Adrenal gland (tissue), 9 donors: ENCODE measurements at regions not wholly inside any gene's neighbourhood (a gene's known extent, or its start where the extent isn't known, plus 50 kb on each side); places are given as distances from the start of the nearest gene placed in this dataset.

Source experiments
- DNase-seq, 7 donors: peaks; one replicate each; pipeline ENCODE4 v3.0.0-alpha.2; 2019 to 2020
- H3K27ac ChIP-seq, 5 donors: fragments of 200-600 bp; sonication (generic) in 4 of 5; 1 replicate in 3 of 5; 2 replicates in 2 of 5; pipeline versions ENCODE4 v1.5.1 to v1.8.0; 2016 to 2020; ENCODE audit warnings: mild to moderate bottlenecking in 1 of 5
- H3K27me3 ChIP-seq: fragments of 200-600 bp; 2 replicates; pipeline ENCODE4 v1.8.0; 2021
- H3K36me3 ChIP-seq, 2 donors: fragments of 200-600 bp; replicated peaks in 1 of 2; 1 replicate in 1 of 2; 2 replicates in 1 of 2; pipeline versions ENCODE4 v1.5.1 to v1.8.0; 2018 to 2022
- H3K4me1 ChIP-seq, 2 donors: fragments of 200-600 bp; replicated peaks in 1 of 2; 1 replicate in 1 of 2; 2 replicates in 1 of 2; pipeline versions ENCODE4 v1.5.1 to v1.8.0; 2018 to 2021
- H3K4me3 ChIP-seq, 4 donors: fragments of 200-600 bp; sonication (generic) in 3 of 4; one replicate each; pipeline ENCODE4 v1.5.1; 2016 to 2018
- H3K9me3 ChIP-seq, 3 donors: fragments of 200-600 bp; sonication (generic) in 1 of 3; replicated peaks in 1 of 3; 1 replicate in 2 of 3; 2 replicates in 1 of 3; pipeline versions ENCODE4 v1.5.1 to v1.8.0; 2016 to 2021
- POLR2A ChIP-seq, 2 donors: fragments of 450-650 bp; IDR thresholded peaks; one replicate each; pipeline ENCODE4 v1.6.1; 2017; ENCODE audit warnings: antibody characterized with exemption in 2 of 2, mild to moderate bottlenecking in 2 of 2, moderate library complexity in 1 of 2
- WGBS, 4 donors: extraction: QIAGEN DNeasy Blood & Tissue Kit in 2 of 4; methylation state at CpG; one replicate each; pipeline versions ENCODE4 v1.1.5 to v1.1.7; 2013 to 2017; 5-methylcytosine and 5-hydroxymethylcytosine counted together
- intact Hi-C, 2 donors: fragments of 100-400 bp; cut with DNase I; formaldehyde crosslinking; loops; one replicate each; pipeline versions ENCODE4 v1.14.1 to v1.15.0; 2022 to 2023
- TF ChIP-seq, protein P1 (sequence below), 6 experiments: fragments of 450-650 bp in 4 of 6; fragments of 200-600 bp in 2 of 6; sonication (generic) in 1 of 6; IDR thresholded peaks; 1 replicate in 5 of 6; 2 replicates in 1 of 6; pipeline versions ENCODE4 v1.5.1 to v1.8.0; 2016 to 2021; ENCODE audit warnings: antibody characterized with exemption in 6 of 6, mild to moderate bottlenecking in 2 of 6, moderate library complexity in 1 of 6
- donor health status: healthy with polysubstance abuse.
- donor health status: Bipolar disorder and iron deficiency.
- donor health status: DM: yes; HTN: yes; CAD: no.
- donor health status: DM: no; HTN: no; CAD: no.
- donor health status: DM: no; HTN: no; CAD: no.

DNA sequence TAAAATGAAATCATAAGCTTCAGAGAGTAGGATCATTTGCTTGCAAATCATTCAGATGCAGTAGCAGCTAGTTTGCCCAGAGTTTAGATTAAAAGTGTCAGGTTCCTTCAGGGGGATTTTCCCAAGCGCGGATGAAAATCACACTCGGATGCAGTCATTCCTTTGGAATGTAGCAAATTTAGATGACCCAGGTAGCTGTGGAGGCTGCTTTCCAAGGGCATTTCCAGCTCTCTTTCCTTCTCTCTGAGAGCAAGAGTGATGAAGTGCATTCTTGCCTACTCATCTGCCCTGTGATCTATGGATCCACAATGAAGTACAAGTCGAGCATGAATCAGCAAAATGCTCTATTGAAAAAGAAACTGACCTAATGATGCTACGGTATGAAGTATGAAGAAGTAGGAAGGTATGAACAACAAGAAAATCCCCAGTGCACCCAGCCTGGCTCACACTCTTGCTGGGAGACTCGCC lies 200.2 kb downstream of the PLK2 start:
- DNase-seq: peak in 3 of 7 donors; percentile 22 to 32 (median 25)
- intact Hi-C loops: no loop called here
- Histone ChIP-seq H3K4me3 (peak overlapping the region in 1 of 4 donors; percentile 27), H3K4me1 (peaks cover 0 to 3% of the 10 kb centered on the region in 2 donors), H3K27me3 (no peaks in the 10 kb centered on the region), H3K9me3 (no peaks in the 10 kb centered on the region), H3K36me3 (no peaks in the 10 kb centered on the region), H3K27ac (peak overlapping the region in 1 of 5 donors; percentile 68)
- 43 to 57% (median 50%) methylated on average over 6 of the region's 6 CpGs for WGBS, 4 donors
- TF ChIP-seq, protein P1, sequence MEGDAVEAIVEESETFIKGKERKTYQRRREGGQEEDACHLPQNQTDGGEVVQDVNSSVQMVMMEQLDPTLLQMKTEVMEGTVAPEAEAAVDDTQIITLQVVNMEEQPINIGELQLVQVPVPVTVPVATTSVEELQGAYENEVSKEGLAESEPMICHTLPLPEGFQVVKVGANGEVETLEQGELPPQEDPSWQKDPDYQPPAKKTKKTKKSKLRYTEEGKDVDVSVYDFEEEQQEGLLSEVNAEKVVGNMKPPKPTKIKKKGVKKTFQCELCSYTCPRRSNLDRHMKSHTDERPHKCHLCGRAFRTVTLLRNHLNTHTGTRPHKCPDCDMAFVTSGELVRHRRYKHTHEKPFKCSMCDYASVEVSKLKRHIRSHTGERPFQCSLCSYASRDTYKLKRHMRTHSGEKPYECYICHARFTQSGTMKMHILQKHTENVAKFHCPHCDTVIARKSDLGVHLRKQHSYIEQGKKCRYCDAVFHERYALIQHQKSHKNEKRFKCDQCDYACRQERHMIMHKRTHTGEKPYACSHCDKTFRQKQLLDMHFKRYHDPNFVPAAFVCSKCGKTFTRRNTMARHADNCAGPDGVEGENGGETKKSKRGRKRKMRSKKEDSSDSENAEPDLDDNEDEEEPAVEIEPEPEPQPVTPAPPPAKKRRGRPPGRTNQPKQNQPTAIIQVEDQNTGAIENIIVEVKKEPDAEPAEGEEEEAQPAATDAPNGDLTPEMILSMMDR (IDR thresholded peaks at IDR 0.05): no peak
- TF ChIP-seq POLR2A (IDR thresholded peaks at IDR 0.05): no peak

DNA sequence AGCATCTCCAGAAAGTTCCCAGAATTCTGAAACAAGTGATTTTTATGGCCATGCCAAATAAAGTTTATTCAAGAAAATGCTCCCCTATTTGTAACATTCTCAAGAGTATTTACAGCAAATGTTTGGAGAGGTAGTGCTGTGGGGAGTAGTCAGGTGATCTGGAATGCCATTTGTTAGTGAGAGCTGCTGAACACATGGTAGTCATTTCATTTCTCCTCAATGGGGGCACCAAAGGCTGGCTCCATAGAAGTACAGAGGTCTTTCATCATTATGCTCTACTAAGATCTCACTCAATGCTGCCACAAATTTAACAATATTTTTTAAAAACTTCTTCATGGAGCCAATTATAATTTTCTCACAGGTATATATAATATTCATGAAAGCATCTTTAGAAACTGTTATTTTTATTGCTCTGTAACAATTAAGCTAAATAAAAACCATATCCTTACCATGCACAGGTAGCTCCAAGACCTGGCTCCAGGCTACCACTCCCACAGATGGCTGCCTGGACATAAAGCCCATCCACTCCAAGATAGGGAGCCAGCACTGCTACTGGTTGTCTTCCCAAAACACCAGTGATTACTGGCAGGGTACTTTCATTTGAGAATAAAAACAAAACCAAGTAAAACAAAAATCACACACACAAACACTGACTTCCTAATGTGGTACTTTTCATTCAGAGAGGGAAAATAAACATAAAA lies 200.8 kb downstream of the PLK2 start:
- no peak for DNase-seq
- Histone ChIP-seq H3K4me1 (peaks cover 0 to 3% of the 10 kb centered on the region in 2 donors), H3K27ac (peak overlapping the region in 1 of 5 donors; percentile 68), H3K9me3 (no peaks in the 10 kb centered on the region), H3K27me3 (no peaks in the 10 kb centered on the region), H3K4me3 (peak overlapping the region in 1 of 4 donors; percentile 27), H3K36me3 (no peaks in the 10 kb centered on the region)
- intact Hi-C loops: no loop called here
- TF ChIP-seq, protein P1 (IDR thresholded peaks at IDR 0.05): no peak
- TF ChIP-seq POLR2A (IDR thresholded peaks at IDR 0.05): no peak

DNA sequence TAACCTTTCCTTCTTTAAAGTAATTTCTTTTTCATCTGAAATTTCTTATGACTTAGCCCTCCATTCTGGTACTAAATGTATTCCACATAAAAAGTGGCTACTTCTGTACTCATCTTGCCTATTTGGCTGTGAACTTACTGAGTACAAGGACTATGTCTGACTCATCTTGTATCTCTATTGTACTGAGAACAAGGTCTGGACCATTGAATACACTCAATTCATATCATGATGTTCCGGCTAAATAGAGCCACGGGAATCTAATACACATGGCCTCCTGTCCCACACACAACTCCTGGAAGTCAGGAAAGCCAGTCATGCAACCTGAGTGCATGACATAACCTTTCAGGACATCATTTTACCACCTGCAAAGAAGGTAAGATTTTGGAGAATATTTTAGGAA lies 203.9 kb downstream of the PLK2 start:
- H3K27ac ChIP-seq: no peak overlapping the region
- intact Hi-C loops: no loop called here
- H3K27me3 ChIP-seq: no peaks in the 10 kb centered on the region
- H3K4me1 ChIP-seq: no peaks in the 10 kb centered on the region
- H3K9me3 ChIP-seq: no peaks in the 10 kb centered on the region
- H3K4me3 ChIP-seq: no peak overlapping the region
- 37 to 61% (median 49%) methylated on average over 2 of the region's 2 CpGs for WGBS, 4 donors
- no peaks in the 10 kb centered on the region for H3K36me3 ChIP-seq
- no peak for DNase-seq
- TF ChIP-seq, protein P1 (IDR thresholded peaks at IDR 0.05): no peak
- TF ChIP-seq POLR2A (IDR thresholded peaks at IDR 0.05): no peak

DNA sequence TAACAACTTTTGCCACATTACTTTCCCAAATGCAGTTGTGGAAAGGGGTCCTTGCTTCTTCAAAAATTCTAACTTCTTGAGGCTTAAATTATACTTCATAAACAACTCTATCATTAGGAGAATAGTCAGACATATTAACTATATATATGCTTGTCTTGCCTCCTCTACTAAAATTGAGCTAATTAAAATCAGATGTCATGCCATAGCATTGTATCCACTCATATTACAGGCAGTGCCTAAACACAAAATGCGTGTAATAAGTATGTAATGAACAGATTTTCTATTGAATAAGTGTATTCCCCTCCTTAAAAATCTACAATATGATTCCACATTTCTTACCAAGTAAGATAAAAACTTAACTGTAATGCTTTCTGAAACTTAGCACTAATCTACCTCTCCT lies 204.5 kb downstream of the PLK2 start:
- no peak for DNase-seq
- intact Hi-C loops: no loop called here
- Histone ChIP-seq H3K36me3 (no peaks in the 10 kb centered on the region), H3K9me3 (no peaks in the 10 kb centered on the region), H3K4me1 (no peaks in the 10 kb centered on the region), H3K27me3 (no peaks in the 10 kb centered on the region), H3K4me3 (no peak overlapping the region), H3K27ac (no peak overlapping the region)
- TF ChIP-seq, protein P1 (IDR thresholded peaks at IDR 0.05): no peak
- no peak for TF ChIP-seq POLR2A (IDR thresholded peaks at IDR 0.05)
- 77 to 97% (median 90%) methylated on average over 1 of the region's 1 CpG for WGBS, 4 donors
